ENCODE measurements at regions not wholly inside any gene's neighbourhood (a gene's known extent, or its start where the extent isn't known, plus 50 kb on each side); places are given as distances from the start of the nearest gene placed in this dataset.
A peak's percentile ranks its signal among the peaks of the same experiment; 100 is the strongest.

GRCh38 chrX:95044331-95044730, 1370.3 kb downstream of the FAM133A start:
- Histone ChIP-seq H3K4me1 (no peaks in the 10 kb centered on the region), H3K4me3 (no peak overlapping the region), H3K27ac (no peak overlapping the region), H3K4me2 (no peak overlapping the region), H3K9me3 (no peaks in the 10 kb centered on the region)
- 5% methylated on average over 4 of the region's 4 CpGs for WGBS (ENCODE audit: missing lambda C conversion rate)
- ATAC-seq (no peak), DNase-seq (ENCODE audit: low read depth in 1 of 2, low spot score in 1 of 2) (no peak), FAIRE-seq (no peak)
- TF ChIP-seq CHD4 (IDR thresholded peaks at IDR 0.05; ENCODE audit: borderline replicate concordance) (no peak), ZC3H11A (IDR thresholded peaks at IDR 0.05) (no peak), BHLHE40 (IDR thresholded peaks at IDR 0.05; ENCODE audit: low read depth, low read length) (no peak), ELK1 (IDR thresholded peaks at IDR 0.05; ENCODE audit: low read depth, low read length) (no peak), HEYL (CRISPR knock-in tag; IDR thresholded peaks at IDR 0.05) (no peak), CBX8 (IDR thresholded peaks at IDR 0.05) (no peak), HDAC2 (IDR thresholded peaks at IDR 0.05) (no peak)
- CTCF ChIA-PET: no interaction called here
- POLR2A ChIA-PET: no interaction called here

GRCh38 chrX:95055991-95056390, 1382.0 kb downstream of the FAM133A start:
- FAIRE-seq: no peak
- H3K4me1 ChIP-seq: no peaks in the 10 kb centered on the region
- DNase-seq (ENCODE audit: low read depth in 1 of 2, low spot score in 1 of 2): no peak
- ChIA-PET CTCF (no interaction called here), POLR2A (no interaction called here)
- no peak overlapping the region for H3K4me2 ChIP-seq
- ATAC-seq: no peak
- WGBS (ENCODE audit: missing lambda C conversion rate): 33% methylated on average over 2 of the region's 2 CpGs
- H3K27ac ChIP-seq: no peak overlapping the region
- H3K9me3 ChIP-seq: no peaks in the 10 kb centered on the region
- TF ChIP-seq JUNB (IDR thresholded peaks at IDR 0.05) (no peak), FOSL2 (IDR thresholded peaks at IDR 0.05) (no peak), FOSL2 (CRISPR knock-in tag; IDR thresholded peaks at IDR 0.05) (no peak), ELK1 (IDR thresholded peaks at IDR 0.05; ENCODE audit: low read depth, low read length) (no peak), SREBF2 (IDR thresholded peaks at IDR 0.05) (no peak), FOXS1 (CRISPR knock-in tag; IDR thresholded peaks at IDR 0.05) (no peak), CHD4 (IDR thresholded peaks at IDR 0.05; ENCODE audit: borderline replicate concordance) (no peak), NR3C1 (IDR thresholded peaks at IDR 0.05) (no peak), RFX5 (IDR thresholded peaks at IDR 0.05) (no peak), ESRRA (IDR thresholded peaks at IDR 0.05; ENCODE audit: borderline replicate concordance, low read length) (no peak), MYC (IDR thresholded peaks at IDR 0.05; ENCODE audit: borderline replicate concordance, low read length) (no peak), RCOR1 (IDR thresholded peaks at IDR 0.05; ENCODE audit: low read depth, low read length) (no peak)
- no peak overlapping the region for H3K4me3 ChIP-seq

DNA sequence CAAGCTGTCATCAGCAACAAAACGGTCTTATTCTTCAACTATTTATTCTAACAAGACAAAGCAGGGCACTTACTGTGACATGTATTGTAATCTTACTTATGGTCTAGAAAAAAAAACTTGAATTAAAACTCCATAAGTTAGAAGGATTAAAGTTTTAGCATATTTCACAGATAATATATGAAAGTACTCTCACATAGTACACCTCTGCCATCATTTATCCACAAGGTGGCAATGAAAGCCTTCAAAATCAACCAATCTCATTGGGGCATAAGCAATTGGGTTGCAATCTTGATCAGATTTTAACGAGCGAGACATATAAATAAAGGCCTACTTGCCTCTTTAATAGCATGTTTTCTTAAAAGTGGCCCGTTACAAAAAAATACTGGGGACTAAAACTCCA, 1382.9 kb downstream of the FAM133A start:
- ChIA-PET POLR2A (no interaction called here), CTCF (no interaction called here)
- Histone ChIP-seq H3K9me3 (no peaks in the 10 kb centered on the region), H3K4me2 (no peak overlapping the region), H3K4me1 (no peaks in the 10 kb centered on the region), H3K27ac (no peak overlapping the region), H3K4me3 (no peak overlapping the region)
- 8% methylated on average over 4 of the region's 4 CpGs for WGBS (ENCODE audit: missing lambda C conversion rate)
- FAIRE-seq: no peak
- DNase-seq (ENCODE audit: low read depth in 1 of 2, low spot score in 1 of 2): peak in 1 of 2 experiments; percentile 2
- no peak for ATAC-seq
- TF ChIP-seq CBX8 (IDR thresholded peaks at IDR 0.05) (no peak), MAFK (IDR thresholded peaks at IDR 0.05; ENCODE audit: partially characterized antibody) (no peak), MAX (IDR thresholded peaks at IDR 0.05) (no peak), HOXB5 (CRISPR knock-in tag; IDR thresholded peaks at IDR 0.05) (no peak), POLR2AphosphoS2 (conservative IDR thresholded peaks at IDR 0.05; ENCODE audit: low read length) (no peak)
- TF ChIP-seq, protein P1, sequence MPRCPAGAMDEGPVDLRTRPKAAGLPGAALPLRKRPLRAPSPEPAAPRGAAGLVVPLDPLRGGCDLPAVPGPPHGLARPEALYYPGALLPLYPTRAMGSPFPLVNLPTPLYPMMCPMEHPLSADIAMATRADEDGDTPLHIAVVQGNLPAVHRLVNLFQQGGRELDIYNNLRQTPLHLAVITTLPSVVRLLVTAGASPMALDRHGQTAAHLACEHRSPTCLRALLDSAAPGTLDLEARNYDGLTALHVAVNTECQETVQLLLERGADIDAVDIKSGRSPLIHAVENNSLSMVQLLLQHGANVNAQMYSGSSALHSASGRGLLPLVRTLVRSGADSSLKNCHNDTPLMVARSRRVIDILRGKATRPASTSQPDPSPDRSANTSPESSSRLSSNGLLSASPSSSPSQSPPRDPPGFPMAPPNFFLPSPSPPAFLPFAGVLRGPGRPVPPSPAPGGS (IDR thresholded peaks at IDR 0.05): no peak

All from A549 (cell line).